Naive thymus-derived CD4-positive, alpha-beta T cell (primary cell): ENCODE measurements at regions not wholly inside any gene's neighbourhood (a gene's known extent, or its start where the extent isn't known, plus 50 kb on each side); places are given as distances from the start of the nearest gene placed in this dataset.

Experiments
- ATAC-seq: fragments of 150-1000 bp; cut with Tn5 transposase; 2 replicates; pipeline ENCODE4 v1.10.0; 2021; ENCODE audit warnings: mild to moderate bottlenecking, moderate library complexity
- CTCF ChIA-PET: fragments of 350-600 bp; sonication (Branson Sonifier 250); formaldehyde crosslinking; loops from one replicate; lab custom pipeline; 2021; ENCODE audit warnings: antibody characterized with exemption; lab: Charles Lee
- POLR2A ChIA-PET: fragments of 350-600 bp; sonication (Branson Sonifier 250); formaldehyde crosslinking; loops from one replicate; lab custom pipeline; 2021; ENCODE audit warnings: antibody characterized with exemption, inconsistent platforms; lab: Charles Lee
- DNase-seq, 9 donors: peaks; one replicate each; pipeline versions ENCODE4 v3.0.0 to v3.0.0-alpha.2; 2020 to 2022; ENCODE audit warnings: mixed read lengths in 1 of 9
- H3K27ac ChIP-seq: one replicate; pipeline ENCODE4 v1.7.0; 2013; ENCODE audit warnings: mild to moderate bottlenecking, low read depth, low read length, moderate library complexity
- H3K27me3 ChIP-seq, 2 donors: one replicate each; pipeline ENCODE4 v1.7.0; 2013; ENCODE audit warnings: low read length in 2 of 2, mild to moderate bottlenecking in 2 of 2, moderate library complexity in 2 of 2; ENCODE audit not compliant: control insufficient read depth in 2 of 2, insufficient read depth in 2 of 2
- H3K36me3 ChIP-seq, 3 experiments: 1 replicate in 2 of 3; 2 replicates in 1 of 3; pipeline ENCODE4 v1.7.0; 2013; ENCODE audit warnings: low read length in 3 of 3, mild to moderate bottlenecking in 3 of 3, moderate library complexity in 1 of 3; ENCODE audit not compliant: insufficient read depth in 3 of 3, control insufficient read depth in 2 of 3
- H3K4me1 ChIP-seq, 2 donors: one replicate each; pipeline ENCODE4 v1.7.0; 2013; ENCODE audit warnings: low read length in 2 of 2, mild to moderate bottlenecking in 2 of 2, moderate library complexity in 1 of 2; ENCODE audit not compliant: control insufficient read depth in 2 of 2, insufficient read depth in 2 of 2
- H3K4me3 ChIP-seq: 2 replicates; pipeline ENCODE4 v1.7.0; 2013; ENCODE audit warnings: mild to moderate bottlenecking, low read length
- H3K9me3 ChIP-seq, 3 experiments: 1 replicate in 2 of 3; 2 replicates in 1 of 3; pipeline ENCODE4 v1.7.0; 2013; ENCODE audit warnings: low read length in 3 of 3; ENCODE audit not compliant: control insufficient read depth in 2 of 3
- H3K27ac Mint-ChIP-seq, 9 donors: one replicate each; pipeline ENCODE4 v1.8.0; 2020 to 2022; ENCODE audit warnings: mixed read lengths in 9 of 9, mild to moderate bottlenecking in 8 of 9, moderate library complexity in 5 of 9, inconsistent platforms in 2 of 9
- H3K27me3 Mint-ChIP-seq, 5 donors: one replicate each; pipeline ENCODE4 v1.8.0; 2021 to 2022; ENCODE audit warnings: mixed read lengths in 5 of 5, mild to moderate bottlenecking in 1 of 5
- H3K36me3 Mint-ChIP-seq, 5 donors: one replicate each; pipeline ENCODE4 v1.8.0; 2020 to 2022; ENCODE audit warnings: mixed read lengths in 5 of 5, mild to moderate bottlenecking in 3 of 5, inconsistent platforms in 1 of 5
- H3K4me1 Mint-ChIP-seq, 7 donors: one replicate each; pipeline ENCODE4 v1.8.0; 2020 to 2022; ENCODE audit warnings: mixed read lengths in 7 of 7, mild to moderate bottlenecking in 3 of 7, inconsistent platforms in 1 of 7
- H3K4me3 Mint-ChIP-seq, 10 donors: one replicate each; pipeline ENCODE4 v1.8.0; 2020 to 2022; ENCODE audit warnings: mild to moderate bottlenecking in 10 of 10, mixed read lengths in 10 of 10, moderate library complexity in 6 of 10, inconsistent platforms in 2 of 10
- H3K9me3 Mint-ChIP-seq, 11 donors: one replicate each; pipeline ENCODE4 v1.8.0; 2020 to 2022; ENCODE audit warnings: mixed read lengths in 11 of 11, mild to moderate bottlenecking in 4 of 11, inconsistent platforms in 1 of 11, moderate library complexity in 1 of 11
- intact Hi-C, 2 donors: fragments of 100-400 bp; cut with micrococcal nuclease; formaldehyde crosslinking; loops; one replicate each; pipeline ENCODE4 v1.15.1; 2023

DNA sequence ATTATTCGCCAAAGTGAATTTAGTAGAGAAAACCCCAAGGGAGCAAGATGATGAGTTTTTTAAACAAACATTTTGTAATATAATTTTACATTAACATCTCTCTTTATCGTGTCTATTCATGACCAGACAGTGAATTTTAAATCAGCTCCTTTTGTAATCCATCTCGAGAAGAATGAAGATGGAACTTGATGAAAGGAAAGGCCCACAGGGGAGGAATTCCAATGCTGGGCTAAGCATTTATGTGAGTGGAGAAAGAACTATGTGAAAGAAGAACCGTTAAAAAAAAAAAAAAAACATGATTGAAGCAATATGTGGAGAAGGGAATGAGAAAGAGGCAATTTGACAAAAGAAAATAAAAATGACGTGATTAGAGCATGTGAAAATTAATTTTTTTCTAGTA lies 170.6 kb downstream of the KCTD12 start:
- H3K27me3 ChIP-seq: no peaks in the 10 kb centered on the region
- Mint-ChIP-seq H3K27me3 (peaks cover 0 to 6% (median 0%) of the 10 kb centered on the region in 5 donors), H3K27ac (no peak overlapping the region), H3K4me3 (no peak overlapping the region), H3K9me3 (peaks cover 0 to 6% (median 0%) of the 10 kb centered on the region in 11 donors), H3K36me3 (no peaks in the 10 kb centered on the region), H3K4me1 (no peaks in the 10 kb centered on the region)
- intact Hi-C loops: no loop called here
- H3K36me3 ChIP-seq: no peaks in the 10 kb centered on the region
- no peak overlapping the region for H3K27ac ChIP-seq
- ATAC-seq (no peak), DNase-seq (no peak)
- ChIA-PET CTCF (no interaction called here), POLR2A (no interaction called here)
- H3K9me3 ChIP-seq: no peaks in the 10 kb centered on the region
- H3K4me1 ChIP-seq: no peaks in the 10 kb centered on the region
- H3K4me3 ChIP-seq: no peak overlapping the region

GRCh38 chr13:76715075-76715474 lies 171.1 kb downstream of the KCTD12 start:
- no peaks in the 10 kb centered on the region for H3K36me3 ChIP-seq
- Mint-ChIP-seq H3K27ac (no peak overlapping the region), H3K27me3 (peaks cover 0 to 6% (median 0%) of the 10 kb centered on the region in 5 donors), H3K36me3 (no peaks in the 10 kb centered on the region), H3K9me3 (peaks cover 0 to 6% (median 0%) of the 10 kb centered on the region in 11 donors), H3K4me1 (no peaks in the 10 kb centered on the region), H3K4me3 (no peak overlapping the region)
- H3K9me3 ChIP-seq: no peaks in the 10 kb centered on the region
- no peak for ATAC-seq
- H3K27ac ChIP-seq: no peak overlapping the region
- H3K4me1 ChIP-seq: no peaks in the 10 kb centered on the region
- ChIA-PET POLR2A (no interaction called here), CTCF (no interaction called here)
- intact Hi-C loops: no loop called here
- DNase-seq: no peak
- no peak overlapping the region for H3K4me3 ChIP-seq
- H3K27me3 ChIP-seq: no peaks in the 10 kb centered on the region

- CTCF ChIA-PET: no interaction called here
- Mint-ChIP-seq H3K27ac (no peak overlapping the region), H3K4me3 (no peak overlapping the region), H3K27me3 (peaks cover 0 to 6% (median 0%) of the 10 kb centered on the region in 5 donors), H3K4me1 (no peaks in the 10 kb centered on the region), H3K9me3 (peaks cover 0 to 2% (median 0%) of the 10 kb centered on the region in 11 donors), H3K36me3 (no peaks in the 10 kb centered on the region)
- intact Hi-C loops: no loop called here
- H3K27me3 ChIP-seq: no peaks in the 10 kb centered on the region
- no peak for ATAC-seq
- H3K9me3 ChIP-seq: no peaks in the 10 kb centered on the region
- no peaks in the 10 kb centered on the region for H3K36me3 ChIP-seq
- H3K4me1 ChIP-seq: no peaks in the 10 kb centered on the region
- no peak for DNase-seq
- no peak overlapping the region for H3K27ac ChIP-seq
- no peak overlapping the region for H3K4me3 ChIP-seq
- POLR2A ChIA-PET: no interaction called here
Measured at GRCh38 chr13:76713280-76713679, 172.9 kb downstream of the KCTD12 start.

GRCh38 chr13:76711550-76712182 lies 174.5 kb downstream of the KCTD12 start:
- H3K4me1 Mint-ChIP-seq: no peaks in the 10 kb centered on the region
- Histone ChIP-seq H3K36me3 (no peaks in the 10 kb centered on the region), H3K27me3 (no peaks in the 10 kb centered on the region), H3K27ac (no peak overlapping the region), H3K4me1 (no peaks in the 10 kb centered on the region), H3K4me3 (no peak overlapping the region), H3K9me3 (no peaks in the 10 kb centered on the region)
- H3K27me3 Mint-ChIP-seq: peaks cover 0 to 6% (median 0%) of the 10 kb centered on the region in 5 donors
- no peak overlapping the region for H3K4me3 Mint-ChIP-seq
- DNase-seq: no peak
- H3K27ac Mint-ChIP-seq: no peak overlapping the region
- no peaks in the 10 kb centered on the region for H3K9me3 Mint-ChIP-seq
- POLR2A ChIA-PET: no interaction called here
- CTCF ChIA-PET: no interaction called here
- intact Hi-C loops: no loop called here
- ATAC-seq: no peak
- no peaks in the 10 kb centered on the region for H3K36me3 Mint-ChIP-seq

DNA sequence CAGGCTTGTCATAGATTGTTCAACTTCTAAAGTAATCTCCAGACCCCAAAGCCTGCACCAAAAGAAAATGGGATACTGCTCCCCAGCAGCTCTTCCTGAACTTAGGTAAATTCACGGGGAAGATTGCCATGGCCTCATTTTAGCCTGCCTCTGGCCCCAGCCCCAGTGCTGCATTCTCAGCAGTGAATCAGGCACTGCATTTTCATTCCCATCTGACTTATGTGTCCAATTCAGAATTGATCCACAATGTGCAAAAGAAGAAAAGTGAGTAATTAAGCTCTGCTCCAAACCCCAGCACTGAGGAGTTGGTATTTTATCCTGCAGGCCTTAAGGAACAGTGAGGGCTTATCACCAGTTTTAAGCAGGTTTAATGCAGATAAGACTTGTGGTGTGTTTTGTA lies 176.4 kb downstream of the KCTD12 start:
- no peaks in the 10 kb centered on the region for H3K4me1 Mint-ChIP-seq
- H3K27ac Mint-ChIP-seq: no peak overlapping the region
- no peak for DNase-seq
- Histone ChIP-seq H3K27me3 (no peaks in the 10 kb centered on the region), H3K4me3 (no peak overlapping the region), H3K27ac (no peak overlapping the region), H3K36me3 (no peaks in the 10 kb centered on the region), H3K4me1 (no peaks in the 10 kb centered on the region), H3K9me3 (no peaks in the 10 kb centered on the region)
- H3K27me3 Mint-ChIP-seq: no peaks in the 10 kb centered on the region
- H3K36me3 Mint-ChIP-seq: no peaks in the 10 kb centered on the region
- no peak overlapping the region for H3K4me3 Mint-ChIP-seq
- CTCF ChIA-PET: interaction anchor here (0.6 kb wide), 1 partner anchor 38 kb away, joined by 4 read pairs; no protein-coding TSS in a partner anchor
- POLR2A ChIA-PET: no interaction called here
- H3K9me3 Mint-ChIP-seq: no peaks in the 10 kb centered on the region
- intact Hi-C loops: no loop called here
- no peak for ATAC-seq

- no peaks in the 10 kb centered on the region for H3K36me3 Mint-ChIP-seq
- POLR2A ChIA-PET: no interaction called here
- no peak for DNase-seq
Measured at GRCh38 chr13:76708138-76708688, 178.0 kb downstream of the KCTD12 start.

DNA sequence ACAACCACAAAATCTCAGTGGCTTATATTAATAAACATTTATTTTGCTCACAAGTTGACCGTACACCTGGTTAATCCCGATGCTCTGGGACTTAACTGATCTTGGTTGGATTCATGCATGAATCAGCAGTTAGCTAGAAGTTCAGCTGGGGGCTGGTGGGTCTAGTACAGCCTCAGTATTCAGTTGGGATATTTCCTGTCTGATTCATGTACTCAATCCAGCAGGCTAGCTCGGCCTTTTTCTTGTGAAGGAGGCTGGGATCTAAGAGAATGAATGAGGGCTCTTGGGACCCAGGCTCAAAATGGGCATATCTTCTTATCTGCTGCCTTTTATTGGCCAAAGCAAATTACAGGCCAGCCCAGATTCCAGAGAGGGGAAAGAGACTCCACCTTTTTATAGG lies 178.8 kb downstream of the KCTD12 start:
- ChIA-PET CTCF (no interaction called here), POLR2A (no interaction called here)
- no peak for DNase-seq
- no peak overlapping the region for H3K27ac ChIP-seq
- H3K36me3 Mint-ChIP-seq: no peaks in the 10 kb centered on the region
- intact Hi-C loops: no loop called here
- peaks cover 0 to 1% (median 0%) of the 10 kb centered on the region in 7 donors for H3K4me1 Mint-ChIP-seq
- H3K27ac Mint-ChIP-seq: no peak overlapping the region
- no peaks in the 10 kb centered on the region for H3K36me3 ChIP-seq
- no peaks in the 10 kb centered on the region for H3K9me3 ChIP-seq
- H3K27me3 Mint-ChIP-seq: no peaks in the 10 kb centered on the region
- no peaks in the 10 kb centered on the region for H3K9me3 Mint-ChIP-seq
- no peak overlapping the region for H3K4me3 Mint-ChIP-seq
- H3K4me1 ChIP-seq: no peaks in the 10 kb centered on the region
- no peak for ATAC-seq
- H3K4me3 ChIP-seq: no peak overlapping the region
- H3K27me3 ChIP-seq: no peaks in the 10 kb centered on the region

More at GRCh38 chr13:76708138-76708688, 178.0 kb downstream of the KCTD12 start:
- no peaks in the 10 kb centered on the region for H3K27me3 ChIP-seq
- CTCF ChIA-PET: no interaction called here
- no peaks in the 10 kb centered on the region for H3K9me3 Mint-ChIP-seq
- ATAC-seq: no peak
- no peaks in the 10 kb centered on the region for H3K36me3 ChIP-seq
- H3K9me3 ChIP-seq: no peaks in the 10 kb centered on the region
- no peaks in the 10 kb centered on the region for H3K27me3 Mint-ChIP-seq
- no peaks in the 10 kb centered on the region for H3K4me1 ChIP-seq
- no peak overlapping the region for H3K27ac ChIP-seq
- H3K4me3 ChIP-seq: no peak overlapping the region
- H3K4me1 Mint-ChIP-seq: peaks cover 0 to 1% (median 0%) of the 10 kb centered on the region in 7 donors
- intact Hi-C loops: no loop called here
- H3K27ac Mint-ChIP-seq: no peak overlapping the region
- no peak overlapping the region for H3K4me3 Mint-ChIP-seq
